Breast epithelium (tissue), 4 donors: ENCODE measurements at regions not wholly inside any gene's neighbourhood (a gene's known extent, or its start where the extent isn't known, plus 50 kb on each side); places are given as distances from the start of the nearest gene placed in this dataset.
"Not testable (repeated sequence)": the region's sequence is repeated elsewhere in the genome, so short reads cannot be mapped to it uniquely, and the experiment has no call there.

Experiments used
- DNase-seq, 2 donors: peaks; one replicate each; pipeline ENCODE4 v3.0.0-alpha.2; 2019; ENCODE audit warnings: low spot score in 2 of 2
- H3K27ac ChIP-seq, 2 donors: fragments of 200-600 bp; sonication (generic) in 1 of 2; one replicate each; pipeline ENCODE4 v1.5.1; 2016 to 2019; ENCODE audit warnings: mild to moderate bottlenecking in 1 of 2
- H3K27me3 ChIP-seq, 2 donors: fragments of 200-600 bp; sonication (generic) in 1 of 2; one replicate each; pipeline versions ENCODE4 v1.5.1 to v1.6.0; 2017 to 2019; ENCODE audit warnings: control low read depth in 1 of 2, mild to moderate bottlenecking in 1 of 2
- H3K36me3 ChIP-seq: fragments of 200-600 bp; one replicate; pipeline ENCODE4 v1.5.1; 2019
- H3K4me1 ChIP-seq, 2 donors: fragments of 200-600 bp; sonication (generic); one replicate each; pipeline ENCODE4 v1.5.1; 2016 to 2019; ENCODE audit warnings: control low read depth in 1 of 2
- H3K4me3 ChIP-seq, 3 donors: fragments of 200-600 bp; sonication (generic); 1 replicate in 2 of 3; 2 replicates in 1 of 3; pipeline ENCODE4 v1.5.1; 2016 to 2019; ENCODE audit warnings: mild to moderate bottlenecking in 3 of 3, moderate library complexity in 2 of 3
- H3K9me3 ChIP-seq, 2 donors: fragments of 200-600 bp; sonication (generic) in 1 of 2; one replicate each; pipeline ENCODE4 v1.5.1; 2016 to 2019; ENCODE audit warnings: control low read depth in 1 of 2
- POLR2A ChIP-seq: fragments of 450-650 bp; IDR thresholded peaks from one replicate; pipeline ENCODE4 v1.6.1; 2016; ENCODE audit warnings: antibody characterized with exemption, mild to moderate bottlenecking, moderate library complexity
- POLR2AphosphoS5 ChIP-seq, 3 donors: sonication (generic); formaldehyde crosslinking; IDR thresholded peaks; one replicate each; pipeline ENCODE4 v1.6.1; 2017; ENCODE audit warnings: antibody characterized with exemption in 3 of 3
- intact Hi-C: fragments of 100-400 bp; cut with DNase I; formaldehyde crosslinking; loops from one replicate; pipeline ENCODE4 v1.15.1; 2023; ENCODE audit warnings: low total_unique reads
- TF ChIP-seq, protein P1 (sequence below), 3 donors: fragments of 450-650 bp; IDR thresholded peaks; one replicate each; pipeline ENCODE4 v1.5.1; 2016 to 2017; ENCODE audit warnings: antibody characterized with exemption in 3 of 3, mild to moderate bottlenecking in 3 of 3, moderate library complexity in 3 of 3

DNA sequence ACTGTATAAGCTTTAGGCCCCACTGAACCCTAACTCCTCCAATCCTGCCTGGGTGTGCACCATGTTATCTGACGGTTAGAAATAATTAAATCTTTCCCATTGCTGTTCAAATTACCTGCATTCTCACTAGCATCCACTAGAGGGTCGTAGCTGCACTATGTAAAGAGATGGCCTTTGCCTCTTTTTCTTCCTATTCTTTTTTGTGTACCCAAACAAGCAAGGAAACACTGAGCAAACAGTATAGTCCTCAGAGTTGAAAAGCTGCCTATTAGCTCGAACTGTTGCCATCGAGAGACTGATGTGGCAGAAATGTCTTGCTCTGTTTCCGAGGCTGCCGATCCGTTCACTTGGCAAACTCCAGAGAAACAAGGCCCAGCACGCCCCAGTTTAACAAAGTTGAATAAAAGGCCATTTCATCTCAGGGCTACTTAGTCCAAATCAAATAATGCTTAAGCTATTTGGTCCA is 163.8 kb upstream of the TRPM3 start:
- no peak for DNase-seq
- H3K4me3 ChIP-seq: peak overlapping the region in 2 of 3 donors; percentile 15 to 19
- no peaks in the 10 kb centered on the region for H3K27me3 ChIP-seq

DNA sequence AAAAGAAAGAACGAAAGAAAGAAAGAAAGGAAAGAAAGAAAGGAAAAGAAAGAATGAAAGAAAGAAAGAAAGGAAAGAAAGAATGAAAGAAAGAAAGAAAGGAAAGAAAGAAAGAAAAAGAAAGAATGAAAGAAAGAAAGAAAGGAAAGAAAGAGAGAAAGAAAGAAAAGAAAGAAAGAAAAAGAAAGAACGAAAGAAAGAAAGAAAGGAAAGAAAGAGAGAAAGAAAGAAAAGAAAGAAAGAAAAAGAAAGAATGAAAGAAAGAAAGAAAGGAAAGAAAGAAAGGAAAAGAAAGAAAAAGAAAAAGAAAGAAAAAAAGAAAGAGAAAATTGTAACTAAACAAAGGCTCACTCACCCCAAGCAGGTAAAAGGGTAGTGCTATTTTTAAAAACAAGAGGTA is 160.7 kb upstream of the TRPM3 start:
- H3K4me3 ChIP-seq, H3K4me1 ChIP-seq, H3K27me3 ChIP-seq, intact Hi-C loops, DNase-seq, H3K27ac ChIP-seq, H3K36me3 ChIP-seq, H3K9me3 ChIP-seq: not testable (repeated sequence)

More for the DNA sequence above, 163.8 kb upstream of the TRPM3 start:
- Histone ChIP-seq H3K27ac (no peak overlapping the region), H3K36me3 (no peaks in the 10 kb centered on the region), H3K4me1 (no peaks in the 10 kb centered on the region), H3K9me3 (no peaks in the 10 kb centered on the region)
- intact Hi-C loops: no loop called here
- TF ChIP-seq POLR2A: no peak
- TF ChIP-seq, protein P1, sequence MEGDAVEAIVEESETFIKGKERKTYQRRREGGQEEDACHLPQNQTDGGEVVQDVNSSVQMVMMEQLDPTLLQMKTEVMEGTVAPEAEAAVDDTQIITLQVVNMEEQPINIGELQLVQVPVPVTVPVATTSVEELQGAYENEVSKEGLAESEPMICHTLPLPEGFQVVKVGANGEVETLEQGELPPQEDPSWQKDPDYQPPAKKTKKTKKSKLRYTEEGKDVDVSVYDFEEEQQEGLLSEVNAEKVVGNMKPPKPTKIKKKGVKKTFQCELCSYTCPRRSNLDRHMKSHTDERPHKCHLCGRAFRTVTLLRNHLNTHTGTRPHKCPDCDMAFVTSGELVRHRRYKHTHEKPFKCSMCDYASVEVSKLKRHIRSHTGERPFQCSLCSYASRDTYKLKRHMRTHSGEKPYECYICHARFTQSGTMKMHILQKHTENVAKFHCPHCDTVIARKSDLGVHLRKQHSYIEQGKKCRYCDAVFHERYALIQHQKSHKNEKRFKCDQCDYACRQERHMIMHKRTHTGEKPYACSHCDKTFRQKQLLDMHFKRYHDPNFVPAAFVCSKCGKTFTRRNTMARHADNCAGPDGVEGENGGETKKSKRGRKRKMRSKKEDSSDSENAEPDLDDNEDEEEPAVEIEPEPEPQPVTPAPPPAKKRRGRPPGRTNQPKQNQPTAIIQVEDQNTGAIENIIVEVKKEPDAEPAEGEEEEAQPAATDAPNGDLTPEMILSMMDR (IDR thresholded peaks at IDR 0.05): peak; percentile 49 to 79 (median 77)

DNA sequence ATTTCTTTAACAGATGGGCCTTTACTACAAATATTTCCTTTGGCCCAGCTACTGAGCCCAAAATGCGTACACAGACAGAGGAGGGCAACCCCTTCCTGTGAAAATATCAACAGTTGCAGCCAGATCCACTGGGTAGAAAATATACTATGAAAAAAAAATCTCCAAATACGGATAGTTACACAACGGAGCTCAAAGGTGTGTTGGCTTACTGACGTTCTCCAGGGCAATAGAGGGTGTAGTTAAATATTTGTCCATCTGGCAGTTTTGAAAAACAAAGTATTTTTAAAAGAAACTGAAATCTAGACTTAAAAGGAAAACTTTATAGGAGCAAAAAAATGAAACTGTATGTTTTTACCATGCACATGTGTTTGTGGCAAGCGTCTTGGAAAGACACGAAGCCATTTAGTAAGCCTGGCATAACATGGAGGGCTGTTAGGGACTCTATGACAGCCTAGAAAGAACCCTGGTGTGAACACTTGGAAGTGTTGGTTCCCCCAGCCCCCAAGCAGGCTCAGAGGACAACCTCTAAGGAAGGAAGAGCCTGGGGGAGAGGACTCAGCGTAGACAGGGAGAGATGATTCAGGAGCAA is 157.8 kb upstream of the TRPM3 start:
- H3K9me3 ChIP-seq: no peaks in the 10 kb centered on the region
- no peak for DNase-seq
- TF ChIP-seq POLR2AphosphoS5 (IDR thresholded peaks at IDR 0.05): no peak
- TF ChIP-seq, protein P1 (IDR thresholded peaks at IDR 0.05): no peak
- no peak for TF ChIP-seq POLR2A
- intact Hi-C loops: no loop called here
- H3K4me1 ChIP-seq: no peaks in the 10 kb centered on the region
- H3K36me3 ChIP-seq: no peaks in the 10 kb centered on the region
- no peaks in the 10 kb centered on the region for H3K27me3 ChIP-seq
- no peak overlapping the region for H3K4me3 ChIP-seq
- H3K27ac ChIP-seq: no peak overlapping the region

DNA sequence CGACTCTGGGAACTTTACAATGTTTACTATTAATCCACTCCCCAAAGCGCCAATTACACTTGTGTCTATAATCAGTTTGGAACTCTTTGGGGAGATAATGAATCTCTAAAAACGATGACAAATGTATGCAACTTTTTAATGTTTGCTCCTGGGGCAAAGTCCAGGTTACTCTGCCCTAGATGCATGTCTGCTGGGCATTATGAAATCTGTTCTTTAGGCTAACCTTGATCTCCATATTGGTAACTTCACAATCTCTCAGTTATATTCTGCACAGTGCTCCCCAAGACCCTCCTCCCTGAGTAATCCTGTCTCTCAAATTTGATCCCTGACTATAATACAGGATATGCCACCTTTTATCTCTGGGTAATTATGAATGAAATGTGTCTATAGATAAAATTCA is 152.2 kb upstream of the TRPM3 start:
- no peaks in the 10 kb centered on the region for H3K4me1 ChIP-seq
- intact Hi-C loops: no loop called here
- no peaks in the 10 kb centered on the region for H3K27me3 ChIP-seq
- H3K9me3 ChIP-seq: no peaks in the 10 kb centered on the region
- no peak overlapping the region for H3K27ac ChIP-seq
- TF ChIP-seq, protein P1 (IDR thresholded peaks at IDR 0.05): no peak
- TF ChIP-seq POLR2AphosphoS5 (IDR thresholded peaks at IDR 0.05): no peak
- no peak for TF ChIP-seq POLR2A
- H3K36me3 ChIP-seq: no peaks in the 10 kb centered on the region
- no peak for DNase-seq
- H3K4me3 ChIP-seq: no peak overlapping the region

DNA sequence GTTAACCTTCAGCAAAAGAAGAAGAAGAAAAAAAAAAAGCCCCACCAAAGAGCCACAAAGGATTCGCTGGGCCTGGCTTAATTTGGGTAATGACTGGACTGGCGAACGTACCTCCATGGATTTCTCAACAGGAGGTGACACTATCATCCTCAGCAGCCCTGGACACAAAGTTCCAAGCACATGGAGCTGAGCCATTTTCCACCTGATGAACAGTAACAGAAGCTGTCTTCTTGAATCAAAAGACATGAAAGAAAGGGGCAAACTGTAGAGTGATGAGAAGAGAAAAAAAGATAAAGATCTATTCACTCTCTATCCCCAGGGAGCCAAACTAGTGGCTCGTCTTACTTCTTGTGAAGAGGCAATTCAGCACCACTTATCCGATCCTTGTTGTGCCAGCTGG is 150.2 kb upstream of the TRPM3 start:
- Histone ChIP-seq H3K4me3 (no peak overlapping the region), H3K36me3 (no peaks in the 10 kb centered on the region), H3K9me3 (no peaks in the 10 kb centered on the region), H3K27ac (no peak overlapping the region), H3K27me3 (no peaks in the 10 kb centered on the region), H3K4me1 (no peaks in the 10 kb centered on the region)
- intact Hi-C loops: no loop called here
- no peak for DNase-seq
- TF ChIP-seq POLR2A (no peak), POLR2AphosphoS5 (IDR thresholded peaks at IDR 0.05) (no peak)
- TF ChIP-seq, protein P1 (IDR thresholded peaks at IDR 0.05): no peak

DNA sequence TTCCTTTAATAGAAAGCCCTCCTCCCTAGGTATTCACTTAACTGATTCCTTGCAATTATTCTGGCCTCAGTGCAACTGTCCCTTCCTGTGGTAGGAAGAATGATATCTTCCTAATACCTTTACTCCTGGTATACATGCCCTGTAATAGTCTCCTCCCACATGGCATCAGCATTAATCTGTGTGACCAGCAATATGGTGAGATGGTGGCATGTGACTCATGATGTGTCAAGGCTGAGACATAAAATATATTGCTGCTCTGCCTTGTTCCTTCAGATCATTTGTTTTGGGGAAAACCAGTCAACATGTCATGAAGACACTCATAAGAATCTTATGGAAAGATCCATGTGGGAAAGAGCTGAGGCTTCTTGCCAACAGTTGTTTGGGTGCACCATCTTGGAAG is 149.1 kb upstream of the TRPM3 start:
- Histone ChIP-seq H3K4me3 (no peak overlapping the region), H3K27ac (no peak overlapping the region), H3K27me3 (no peaks in the 10 kb centered on the region), H3K36me3 (no peaks in the 10 kb centered on the region), H3K4me1 (no peaks in the 10 kb centered on the region), H3K9me3 (no peaks in the 10 kb centered on the region)
- intact Hi-C loops: no loop called here
- no peak for DNase-seq
- TF ChIP-seq, protein P1 (IDR thresholded peaks at IDR 0.05): no peak
- TF ChIP-seq POLR2A (no peak), POLR2AphosphoS5 (IDR thresholded peaks at IDR 0.05) (no peak)
